CD4-positive, CD25-positive, alpha-beta regulatory T cell (primary cell): ENCODE measurements at regions not wholly inside any gene's neighbourhood (a gene's known extent, or its start where the extent isn't known, plus 50 kb on each side); places are given as distances from the start of the nearest gene placed in this dataset.

Experiments
- ATAC-seq, 2 donors: fragments of 150-1000 bp; cut with Tn5 transposase; one replicate each; pipeline ENCODE4 v1.10.0; 2021; ENCODE audit warnings: low read depth in 2 of 2, moderate number of reproducible peaks in 2 of 2, moderate library complexity in 1 of 2
- DNase-seq, 3 donors: peaks; one replicate each; pipeline versions ENCODE4 v3.0.0 to v3.0.0-alpha.2; 2012 to 2022; ENCODE audit warnings: mixed read lengths in 1 of 3
- H3K27ac ChIP-seq: one replicate; pipeline ENCODE4 v1.7.0; 2013; ENCODE audit warnings: mild to moderate bottlenecking, low read length; ENCODE audit not compliant: insufficient read depth, poor library complexity, severe bottlenecking
- H3K27me3 ChIP-seq: one replicate; pipeline ENCODE4 v1.7.0; 2013; ENCODE audit warnings: low read length; ENCODE audit not compliant: control insufficient read depth, insufficient read depth
- H3K36me3 ChIP-seq: one replicate; pipeline ENCODE4 v1.7.0; 2013; ENCODE audit warnings: mild to moderate bottlenecking, low read length, moderate library complexity; ENCODE audit not compliant: control insufficient read depth, insufficient read depth
- H3K4me1 ChIP-seq: 2 replicates; pipeline ENCODE4 v1.7.0; 2013; ENCODE audit warnings: mild to moderate bottlenecking, low read length; ENCODE audit not compliant: insufficient read depth, control insufficient read depth, poor library complexity, severe bottlenecking
- H3K4me3 ChIP-seq: one replicate; pipeline ENCODE4 v1.7.0; 2013; ENCODE audit warnings: low read depth, mild to moderate bottlenecking, low read length, moderate library complexity
- H3K9me3 ChIP-seq, 2 experiments: 1 replicate in 1 of 2; 2 replicates in 1 of 2; pipeline ENCODE4 v1.7.0; 2013; ENCODE audit warnings: low read length in 2 of 2, mild to moderate bottlenecking in 1 of 2, moderate library complexity in 1 of 2; ENCODE audit not compliant: control insufficient read depth in 2 of 2
- H3K27ac Mint-ChIP-seq, 3 donors: one replicate each; pipeline ENCODE4 v1.8.0; 2020 to 2022; ENCODE audit warnings: mild to moderate bottlenecking in 3 of 3, mixed read lengths in 3 of 3, moderate library complexity in 2 of 3
- H3K27me3 Mint-ChIP-seq: one replicate; pipeline ENCODE4 v1.8.0; 2022; ENCODE audit warnings: mild to moderate bottlenecking, mixed read lengths
- H3K36me3 Mint-ChIP-seq: one replicate; pipeline ENCODE4 v1.8.0; 2020; ENCODE audit warnings: mixed read lengths
- H3K4me1 Mint-ChIP-seq, 4 donors: one replicate each; pipeline ENCODE4 v1.8.0; 2020 to 2022; ENCODE audit warnings: mixed read lengths in 4 of 4, mild to moderate bottlenecking in 1 of 4
- H3K4me3 Mint-ChIP-seq, 4 donors: one replicate each; pipeline ENCODE4 v1.8.0; 2020 to 2022; ENCODE audit warnings: mild to moderate bottlenecking in 4 of 4, mixed read lengths in 4 of 4, moderate library complexity in 3 of 4
- H3K9me3 Mint-ChIP-seq, 7 donors: one replicate each; pipeline ENCODE4 v1.8.0; 2020 to 2022; ENCODE audit warnings: mixed read lengths in 7 of 7, mild to moderate bottlenecking in 3 of 7, moderate library complexity in 2 of 7

GRCh38 chr2:120594856-120595685 lies 140.6 kb upstream of the GLI2 start:
- Mint-ChIP-seq H3K4me3 (no peak overlapping the region), H3K27ac (no peak overlapping the region), H3K36me3 (no peaks in the 10 kb centered on the region), H3K9me3 (no peaks in the 10 kb centered on the region), H3K4me1 (no peaks in the 10 kb centered on the region), H3K27me3 (peaks cover 7% of the 10 kb centered on the region)
- ATAC-seq (no peak), DNase-seq (no peak)
- H3K27me3 ChIP-seq, result no peaks in the 10 kb centered on the region
- no peaks in the 10 kb centered on the region for H3K36me3 ChIP-seq
- no peaks in the 10 kb centered on the region for H3K4me1 ChIP-seq
- H3K27ac ChIP-seq, result no peak overlapping the region
- no peaks in the 10 kb centered on the region for H3K9me3 ChIP-seq
- H3K4me3 ChIP-seq, result no peak overlapping the region

GRCh38 chr2:120595739-120596138 lies 139.9 kb upstream of the GLI2 start:
- Mint-ChIP-seq H3K27ac (no peak overlapping the region), H3K4me1 (no peaks in the 10 kb centered on the region), H3K36me3 (no peaks in the 10 kb centered on the region)

GRCh38 chr2:120596191-120596811 lies 139.4 kb upstream of the GLI2 start:
- Mint-ChIP-seq H3K27ac (no peak overlapping the region), H3K27me3 (peaks cover 5% of the 10 kb centered on the region), H3K4me1 (no peaks in the 10 kb centered on the region), H3K36me3 (no peaks in the 10 kb centered on the region), H3K9me3 (no peaks in the 10 kb centered on the region), H3K4me3 (no peak overlapping the region)
- Histone ChIP-seq H3K9me3 (no peaks in the 10 kb centered on the region), H3K27ac (no peak overlapping the region), H3K36me3 (no peaks in the 10 kb centered on the region), H3K4me1 (no peaks in the 10 kb centered on the region), H3K4me3 (no peak overlapping the region), H3K27me3 (no peaks in the 10 kb centered on the region)
- DNase-seq (no peak), ATAC-seq (no peak)

More at GRCh38 chr2:120595739-120596138, 139.9 kb upstream of the GLI2 start:
- no peak overlapping the region for H3K27ac ChIP-seq
- no peaks in the 10 kb centered on the region for H3K4me1 ChIP-seq
- DNase-seq (no peak), ATAC-seq (no peak)
- H3K27me3 ChIP-seq, result no peaks in the 10 kb centered on the region
- no peaks in the 10 kb centered on the region for H3K9me3 Mint-ChIP-seq
- H3K9me3 ChIP-seq, result no peaks in the 10 kb centered on the region
- H3K27me3 Mint-ChIP-seq, result peaks cover 5% of the 10 kb centered on the region
- H3K4me3 ChIP-seq, result no peak overlapping the region
- no peak overlapping the region for H3K4me3 Mint-ChIP-seq
- no peaks in the 10 kb centered on the region for H3K36me3 ChIP-seq

GRCh38 chr2:120596990-120597594 lies 138.6 kb upstream of the GLI2 start:
- Mint-ChIP-seq H3K27me3 (peaks cover 5% of the 10 kb centered on the region), H3K9me3 (no peaks in the 10 kb centered on the region), H3K27ac (no peak overlapping the region), H3K4me1 (no peaks in the 10 kb centered on the region), H3K4me3 (no peak overlapping the region), H3K36me3 (no peaks in the 10 kb centered on the region)
- Histone ChIP-seq H3K4me3 (no peak overlapping the region), H3K27ac (no peak overlapping the region), H3K27me3 (no peaks in the 10 kb centered on the region), H3K9me3 (no peaks in the 10 kb centered on the region), H3K4me1 (no peaks in the 10 kb centered on the region), H3K36me3 (no peaks in the 10 kb centered on the region)
- ATAC-seq (no peak), DNase-seq (no peak)

GRCh38 chr2:120597595-120598193 lies 138.0 kb upstream of the GLI2 start:
- Mint-ChIP-seq H3K27me3 (peaks cover 5% of the 10 kb centered on the region), H3K27ac (no peak overlapping the region), H3K9me3 (no peaks in the 10 kb centered on the region), H3K4me1 (no peaks in the 10 kb centered on the region), H3K36me3 (no peaks in the 10 kb centered on the region), H3K4me3 (no peak overlapping the region)
- Histone ChIP-seq H3K27me3 (no peaks in the 10 kb centered on the region), H3K4me3 (no peak overlapping the region), H3K36me3 (no peaks in the 10 kb centered on the region), H3K9me3 (no peaks in the 10 kb centered on the region), H3K27ac (no peak overlapping the region), H3K4me1 (no peaks in the 10 kb centered on the region)
- DNase-seq (no peak), ATAC-seq (no peak)

GRCh38 chr2:120598416-120598815 lies 137.3 kb upstream of the GLI2 start:
- H3K9me3 ChIP-seq, result no peaks in the 10 kb centered on the region
- Mint-ChIP-seq H3K36me3 (no peaks in the 10 kb centered on the region), H3K27me3 (peaks cover 5% of the 10 kb centered on the region), H3K9me3 (no peaks in the 10 kb centered on the region), H3K4me3 (no peak overlapping the region), H3K4me1 (no peaks in the 10 kb centered on the region), H3K27ac (no peak overlapping the region)
- DNase-seq (no peak), ATAC-seq (no peak)
- no peaks in the 10 kb centered on the region for H3K4me1 ChIP-seq
- no peak overlapping the region for H3K4me3 ChIP-seq
- H3K36me3 ChIP-seq, result no peaks in the 10 kb centered on the region
- no peak overlapping the region for H3K27ac ChIP-seq
- H3K27me3 ChIP-seq, result no peaks in the 10 kb centered on the region

GRCh38 chr2:120599072-120599471 lies 136.6 kb upstream of the GLI2 start:
- no peak for ATAC-seq
- Mint-ChIP-seq H3K4me1 (no peaks in the 10 kb centered on the region), H3K36me3 (no peaks in the 10 kb centered on the region), H3K9me3 (no peaks in the 10 kb centered on the region), H3K4me3 (no peak overlapping the region), H3K27me3 (peaks cover 4% of the 10 kb centered on the region), H3K27ac (no peak overlapping the region)
- Histone ChIP-seq H3K27ac (no peak overlapping the region), H3K36me3 (no peaks in the 10 kb centered on the region), H3K27me3 (no peaks in the 10 kb centered on the region), H3K4me1 (no peaks in the 10 kb centered on the region), H3K9me3 (no peaks in the 10 kb centered on the region), H3K4me3 (no peak overlapping the region)
- no peak for DNase-seq
